OCI-LY7 (cell line): ENCODE measurements at regions not wholly inside any gene's neighbourhood (a gene's known extent, or its start where the extent isn't known, plus 50 kb on each side); places are given as distances from the start of the nearest gene placed in this dataset.

Experiments
- EZH2phosphoT487 ChIP-seq: fragments of 200-600 bp; sonication (generic); IDR thresholded peaks from 2 replicates; pipeline ENCODE4 v1.6.1; 2018; ENCODE audit warnings: low read depth, borderline replicate concordance, mild to moderate bottlenecking, mixed run types, antibody characterized with exemption, low read length, moderate library complexity, mixed read lengths
- TF ChIP-seq, protein P1 (sequence below): fragments of 200-600 bp; sonication (generic); conservative IDR thresholded peaks from 2 replicates; pipeline ENCODE4 v1.5.1; 2014; ENCODE audit warnings: mild to moderate bottlenecking, antibody characterized with exemption, low read length, moderate library complexity, mixed read lengths

DNA sequence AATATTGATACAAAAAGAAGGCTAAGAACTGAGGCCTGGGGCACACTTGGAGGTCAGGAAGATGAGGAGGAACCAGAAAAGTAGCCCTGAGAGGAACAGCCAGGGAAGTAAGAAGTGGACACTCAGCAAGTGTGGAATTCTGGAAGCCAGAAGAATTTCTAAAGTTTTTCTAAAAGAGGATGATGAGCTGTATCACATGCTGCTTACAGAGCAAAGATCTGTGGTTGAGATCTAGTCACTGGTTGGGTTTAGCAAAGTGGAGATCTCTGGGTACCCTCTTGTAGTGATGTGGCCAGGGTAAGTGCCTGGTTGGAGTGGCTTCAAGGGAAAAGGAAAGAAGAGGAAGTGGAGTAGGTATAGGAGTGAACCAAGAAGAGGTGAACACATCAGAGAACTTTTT is 95.4 kb upstream of the DAZL start:
- TF ChIP-seq, protein P1, sequence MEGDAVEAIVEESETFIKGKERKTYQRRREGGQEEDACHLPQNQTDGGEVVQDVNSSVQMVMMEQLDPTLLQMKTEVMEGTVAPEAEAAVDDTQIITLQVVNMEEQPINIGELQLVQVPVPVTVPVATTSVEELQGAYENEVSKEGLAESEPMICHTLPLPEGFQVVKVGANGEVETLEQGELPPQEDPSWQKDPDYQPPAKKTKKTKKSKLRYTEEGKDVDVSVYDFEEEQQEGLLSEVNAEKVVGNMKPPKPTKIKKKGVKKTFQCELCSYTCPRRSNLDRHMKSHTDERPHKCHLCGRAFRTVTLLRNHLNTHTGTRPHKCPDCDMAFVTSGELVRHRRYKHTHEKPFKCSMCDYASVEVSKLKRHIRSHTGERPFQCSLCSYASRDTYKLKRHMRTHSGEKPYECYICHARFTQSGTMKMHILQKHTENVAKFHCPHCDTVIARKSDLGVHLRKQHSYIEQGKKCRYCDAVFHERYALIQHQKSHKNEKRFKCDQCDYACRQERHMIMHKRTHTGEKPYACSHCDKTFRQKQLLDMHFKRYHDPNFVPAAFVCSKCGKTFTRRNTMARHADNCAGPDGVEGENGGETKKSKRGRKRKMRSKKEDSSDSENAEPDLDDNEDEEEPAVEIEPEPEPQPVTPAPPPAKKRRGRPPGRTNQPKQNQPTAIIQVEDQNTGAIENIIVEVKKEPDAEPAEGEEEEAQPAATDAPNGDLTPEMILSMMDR: no peak
- TF ChIP-seq EZH2phosphoT487: no peak
